ENCODE measurements at regions not wholly inside any gene's neighbourhood (a gene's known extent, or its start where the extent isn't known, plus 50 kb on each side); places are given as distances from the start of the nearest gene placed in this dataset.

DNA sequence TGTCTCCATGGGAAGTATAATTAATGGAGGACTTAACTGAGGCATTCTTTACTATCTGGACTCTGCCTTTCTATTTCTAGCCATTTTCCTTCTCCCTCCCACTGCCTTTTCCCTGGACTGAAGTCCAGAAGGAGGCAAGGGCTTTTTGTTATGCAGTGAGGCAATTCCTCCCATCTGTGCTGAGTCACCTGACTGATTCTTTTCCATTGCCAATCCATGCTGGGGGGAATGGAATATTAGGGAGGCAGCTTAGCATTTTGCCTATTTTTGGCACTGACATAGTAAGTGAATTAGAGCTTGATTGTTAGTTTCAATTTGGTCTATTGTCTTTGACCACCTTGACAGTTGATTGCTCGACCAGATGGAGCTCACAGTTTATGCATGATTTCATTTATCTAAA, 1000.6 kb upstream of the PRMT6 start:
- no peak for DNase-seq (ENCODE audit: low spot score)
- no peaks in the 10 kb centered on the region for H3K36me3 ChIP-seq (ENCODE audit: control insufficient read depth in 4 of 4, insufficient read depth in 3 of 4, low read depth in 1 of 4, low read length in 3 of 4)
- no peaks in the 10 kb centered on the region for H3K27me3 ChIP-seq (ENCODE audit: control insufficient read depth in 4 of 4, insufficient read depth in 4 of 4, low read length in 3 of 4)
- 62% methylated on average over 1 of the region's 1 CpG for WGBS
- H3K9me3 ChIP-seq (ENCODE audit: control insufficient read depth in 4 of 4, low read length in 3 of 4): no peaks in the 10 kb centered on the region
- no peaks in the 10 kb centered on the region for H3K4me1 ChIP-seq (ENCODE audit: control insufficient read depth in 4 of 4, insufficient read depth in 4 of 4, low read length in 3 of 4)
- TF ChIP-seq FOXA2 (IDR thresholded peaks at IDR 0.05): no peak
- TF ChIP-seq EGR1 (IDR thresholded peaks at IDR 0.05; ENCODE audit: low read depth in 2 of 2): no peak
- TF ChIP-seq NR2F2 (IDR thresholded peaks at IDR 0.05): no peak
- TF ChIP-seq, protein P1, sequence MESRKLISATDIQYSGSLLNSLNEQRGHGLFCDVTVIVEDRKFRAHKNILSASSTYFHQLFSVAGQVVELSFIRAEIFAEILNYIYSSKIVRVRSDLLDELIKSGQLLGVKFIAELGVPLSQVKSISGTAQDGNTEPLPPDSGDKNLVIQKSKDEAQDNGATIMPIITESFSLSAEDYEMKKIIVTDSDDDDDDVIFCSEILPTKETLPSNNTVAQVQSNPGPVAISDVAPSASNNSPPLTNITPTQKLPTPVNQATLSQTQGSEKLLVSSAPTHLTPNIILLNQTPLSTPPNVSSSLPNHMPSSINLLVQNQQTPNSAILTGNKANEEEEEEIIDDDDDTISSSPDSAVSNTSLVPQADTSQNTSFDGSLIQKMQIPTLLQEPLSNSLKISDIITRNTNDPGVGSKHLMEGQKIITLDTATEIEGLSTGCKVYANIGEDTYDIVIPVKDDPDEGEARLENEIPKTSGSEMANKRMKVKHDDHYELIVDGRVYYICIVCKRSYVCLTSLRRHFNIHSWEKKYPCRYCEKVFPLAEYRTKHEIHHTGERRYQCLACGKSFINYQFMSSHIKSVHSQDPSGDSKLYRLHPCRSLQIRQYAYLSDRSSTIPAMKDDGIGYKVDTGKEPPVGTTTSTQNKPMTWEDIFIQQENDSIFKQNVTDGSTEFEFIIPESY (IDR thresholded peaks at IDR 0.05): no peak
- H3K4me3 ChIP-seq (ENCODE audit: low read depth in 1 of 3, low read length in 3 of 3): no peak overlapping the region
- H3K9ac ChIP-seq (ENCODE audit: low read depth in 1 of 2, low read length in 2 of 2): no peak overlapping the region
- no peak overlapping the region for H3K27ac ChIP-seq (ENCODE audit: low read depth in 1 of 2, low read length in 2 of 2)

DNA sequence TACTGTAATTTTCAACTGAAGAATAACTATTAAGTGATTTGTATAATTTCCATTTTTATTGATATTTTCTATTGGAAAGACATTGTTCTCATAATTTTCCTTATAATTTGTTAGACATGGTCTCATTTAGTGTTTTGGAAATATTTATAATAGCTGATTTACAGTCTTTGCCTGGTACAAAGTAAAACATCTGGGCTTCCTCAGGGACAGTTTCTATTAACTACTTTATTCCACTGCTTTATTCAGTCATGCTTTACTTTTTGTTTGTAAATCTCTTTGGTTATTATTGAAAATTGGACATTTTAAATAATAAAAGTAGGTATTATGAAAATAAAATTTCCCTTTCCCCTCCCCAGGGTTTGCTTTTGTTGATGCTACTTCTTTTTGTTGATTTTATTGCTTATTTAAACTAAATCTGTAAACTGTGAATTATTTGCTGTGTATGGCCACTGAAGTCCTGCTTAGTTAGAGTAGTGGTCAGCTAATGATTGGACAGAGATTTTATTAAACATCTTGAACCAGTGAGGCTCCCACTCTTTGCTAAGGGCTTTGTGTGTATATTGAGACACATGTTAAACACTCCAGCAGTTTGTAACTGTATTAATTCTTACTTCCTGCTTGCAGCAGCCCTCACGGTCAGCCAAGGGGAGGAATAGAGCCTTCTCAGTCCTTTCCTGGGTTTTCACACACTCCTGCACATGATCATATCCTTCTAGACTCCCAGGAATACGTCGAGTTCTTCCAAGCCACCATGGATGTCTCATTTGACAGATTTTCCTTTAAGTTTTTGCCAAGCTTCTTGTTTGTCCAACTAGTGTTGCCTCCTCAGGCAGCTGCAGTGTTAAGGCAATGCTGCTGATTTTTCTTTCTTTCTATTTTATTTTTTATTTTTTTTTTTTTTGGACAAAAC, 994.6 kb upstream of the PRMT6 start:
- TF ChIP-seq FOXA1 (IDR thresholded peaks at IDR 0.05) (no peak), YY1 (IDR thresholded peaks at IDR 0.05) (no peak), RXRA (IDR thresholded peaks at IDR 0.05) (no peak), EGR1 (IDR thresholded peaks at IDR 0.05; ENCODE audit: low read depth in 2 of 2) (no peak), SP1 (IDR thresholded peaks at IDR 0.05) (no peak), GABPA (IDR thresholded peaks at IDR 0.05 in 1 of 2, conservative IDR thresholded peaks at IDR 0.05 in 1 of 2) (no peak)
- TF ChIP-seq, protein P2, sequence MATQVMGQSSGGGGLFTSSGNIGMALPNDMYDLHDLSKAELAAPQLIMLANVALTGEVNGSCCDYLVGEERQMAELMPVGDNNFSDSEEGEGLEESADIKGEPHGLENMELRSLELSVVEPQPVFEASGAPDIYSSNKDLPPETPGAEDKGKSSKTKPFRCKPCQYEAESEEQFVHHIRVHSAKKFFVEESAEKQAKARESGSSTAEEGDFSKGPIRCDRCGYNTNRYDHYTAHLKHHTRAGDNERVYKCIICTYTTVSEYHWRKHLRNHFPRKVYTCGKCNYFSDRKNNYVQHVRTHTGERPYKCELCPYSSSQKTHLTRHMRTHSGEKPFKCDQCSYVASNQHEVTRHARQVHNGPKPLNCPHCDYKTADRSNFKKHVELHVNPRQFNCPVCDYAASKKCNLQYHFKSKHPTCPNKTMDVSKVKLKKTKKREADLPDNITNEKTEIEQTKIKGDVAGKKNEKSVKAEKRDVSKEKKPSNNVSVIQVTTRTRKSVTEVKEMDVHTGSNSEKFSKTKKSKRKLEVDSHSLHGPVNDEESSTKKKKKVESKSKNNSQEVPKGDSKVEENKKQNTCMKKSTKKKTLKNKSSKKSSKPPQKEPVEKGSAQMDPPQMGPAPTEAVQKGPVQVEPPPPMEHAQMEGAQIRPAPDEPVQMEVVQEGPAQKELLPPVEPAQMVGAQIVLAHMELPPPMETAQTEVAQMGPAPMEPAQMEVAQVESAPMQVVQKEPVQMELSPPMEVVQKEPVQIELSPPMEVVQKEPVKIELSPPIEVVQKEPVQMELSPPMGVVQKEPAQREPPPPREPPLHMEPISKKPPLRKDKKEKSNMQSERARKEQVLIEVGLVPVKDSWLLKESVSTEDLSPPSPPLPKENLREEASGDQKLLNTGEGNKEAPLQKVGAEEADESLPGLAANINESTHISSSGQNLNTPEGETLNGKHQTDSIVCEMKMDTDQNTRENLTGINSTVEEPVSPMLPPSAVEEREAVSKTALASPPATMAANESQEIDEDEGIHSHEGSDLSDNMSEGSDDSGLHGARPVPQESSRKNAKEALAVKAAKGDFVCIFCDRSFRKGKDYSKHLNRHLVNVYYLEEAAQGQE (IDR thresholded peaks at IDR 0.05): no peak
- TF ChIP-seq, protein P3, sequence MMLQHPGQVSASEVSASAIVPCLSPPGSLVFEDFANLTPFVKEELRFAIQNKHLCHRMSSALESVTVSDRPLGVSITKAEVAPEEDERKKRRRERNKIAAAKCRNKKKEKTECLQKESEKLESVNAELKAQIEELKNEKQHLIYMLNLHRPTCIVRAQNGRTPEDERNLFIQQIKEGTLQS (IDR thresholded peaks at IDR 0.05): no peak
- TF ChIP-seq, protein P4, sequence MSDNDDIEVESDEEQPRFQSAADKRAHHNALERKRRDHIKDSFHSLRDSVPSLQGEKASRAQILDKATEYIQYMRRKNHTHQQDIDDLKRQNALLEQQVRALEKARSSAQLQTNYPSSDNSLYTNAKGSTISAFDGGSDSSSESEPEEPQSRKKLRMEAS (IDR thresholded peaks at IDR 0.05): no peak
- 50% methylated on average over 3 of the region's 3 CpGs for WGBS
- Histone ChIP-seq H3K4me1 (ENCODE audit: control insufficient read depth in 4 of 4, insufficient read depth in 4 of 4, low read length in 3 of 4) (no peaks in the 10 kb centered on the region), H3K27ac (ENCODE audit: low read depth in 1 of 2, low read length in 2 of 2) (no peak overlapping the region), H3K9ac (ENCODE audit: low read depth in 1 of 2, low read length in 2 of 2) (no peak overlapping the region), H3K9me3 (ENCODE audit: control insufficient read depth in 4 of 4, low read length in 3 of 4) (peaks cover 0 to 3% (median 0%) of the 10 kb centered on the region in 4 donors), H3K36me3 (ENCODE audit: control insufficient read depth in 4 of 4, insufficient read depth in 3 of 4, low read depth in 1 of 4, low read length in 3 of 4) (no peaks in the 10 kb centered on the region), H3K27me3 (ENCODE audit: control insufficient read depth in 4 of 4, insufficient read depth in 4 of 4, low read length in 3 of 4) (no peaks in the 10 kb centered on the region), H3K4me3 (ENCODE audit: low read depth in 1 of 3, low read length in 3 of 3) (no peak overlapping the region)
- no peak for DNase-seq (ENCODE audit: low spot score)

Measured in liver (tissue), 7 donors.